Neuronal stem cell (in vitro differentiated cells): ENCODE measurements at regions not wholly inside any gene's neighbourhood (a gene's known extent, or its start where the extent isn't known, plus 50 kb on each side); places are given as distances from the start of the nearest gene placed in this dataset.

Experiments
- DNase-seq: peaks from one replicate; pipeline ENCODE4 v3.0.0-alpha.2; 2013; ENCODE audit warnings: low spot score
- H2AFZ ChIP-seq: one replicate; pipeline ENCODE4 v1.6.1; 2013; ENCODE audit warnings: mild to moderate bottlenecking, low read length, inconsistent platforms
- H2AK5ac ChIP-seq: 2 replicates; pipeline ENCODE4 v1.6.1; 2013; ENCODE audit warnings: low read depth, mild to moderate bottlenecking, inconsistent platforms, low read length, moderate library complexity, mixed read lengths
- H2BK120ac ChIP-seq: 2 replicates; pipeline ENCODE4 v1.6.1; 2013; ENCODE audit warnings: low read depth, mild to moderate bottlenecking, inconsistent platforms, low read length, moderate library complexity, mixed read lengths
- H2BK12ac ChIP-seq: one replicate; pipeline ENCODE4 v1.6.1; 2013; ENCODE audit warnings: low read length, inconsistent platforms
- H2BK15ac ChIP-seq: 2 replicates; pipeline ENCODE4 v1.6.1; 2013; ENCODE audit warnings: mild to moderate bottlenecking, low read length, inconsistent platforms, mixed read lengths
- H2BK5ac ChIP-seq: one replicate; pipeline ENCODE4 v1.6.1; 2013; ENCODE audit warnings: inconsistent platforms, mild to moderate bottlenecking, low read length, moderate library complexity
- H3K14ac ChIP-seq: one replicate; pipeline ENCODE4 v1.6.1; 2013; ENCODE audit warnings: low read length, inconsistent platforms
- H3K18ac ChIP-seq: 2 replicates; pipeline ENCODE4 v1.6.1; 2013; ENCODE audit warnings: low read length, inconsistent platforms
- H3K23ac ChIP-seq: 2 replicates; pipeline ENCODE4 v1.6.1; 2013; ENCODE audit warnings: low read depth, mild to moderate bottlenecking, mixed read lengths, low read length, inconsistent platforms; ENCODE audit not compliant: poor library complexity
- H3K27ac ChIP-seq: replicated peaks from 3 replicates; pipeline ENCODE4 v1.5.1; 2013; ENCODE audit warnings: low read length, inconsistent platforms
- H3K27me3 ChIP-seq, 3 experiments: 2 replicates each; pipeline ENCODE4 v1.6.1; 2013; ENCODE audit warnings: low read length in 3 of 3, mild to moderate bottlenecking in 2 of 3, inconsistent platforms in 1 of 3, low read depth in 1 of 3, mixed read lengths in 1 of 3, moderate library complexity in 1 of 3; ENCODE audit not compliant: control insufficient read depth in 3 of 3, insufficient read depth in 3 of 3
- H3K36me3 ChIP-seq, 2 donors: replicated peaks in 1 of 2; 2 replicates each; pipeline ENCODE4 v1.6.1; 2013; ENCODE audit warnings: low read length in 2 of 2; ENCODE audit not compliant: control insufficient read depth in 2 of 2, insufficient read depth in 2 of 2
- H3K4ac ChIP-seq: 2 replicates; pipeline ENCODE4 v1.6.1; 2013; ENCODE audit warnings: inconsistent platforms, mild to moderate bottlenecking, low read length, moderate library complexity
- H3K4me1 ChIP-seq, 2 donors: 1 replicate in 1 of 2; 2 replicates in 1 of 2; pipeline ENCODE4 v1.6.1; 2013; ENCODE audit warnings: low read length in 2 of 2, low read depth in 1 of 2; ENCODE audit not compliant: control insufficient read depth in 2 of 2, insufficient read depth in 1 of 2
- H3K4me2 ChIP-seq: one replicate; pipeline ENCODE4 v1.6.1; 2013; ENCODE audit warnings: mild to moderate bottlenecking, low read length, inconsistent platforms; ENCODE audit not compliant: insufficient read depth, poor library complexity, severe bottlenecking
- H3K4me3 ChIP-seq, 2 donors: 2 replicates each; pipeline ENCODE4 v1.5.1; 2013; ENCODE audit warnings: low read length in 2 of 2, mild to moderate bottlenecking in 2 of 2, inconsistent platforms in 1 of 2, moderate library complexity in 1 of 2
- H3K79me1 ChIP-seq: one replicate; pipeline ENCODE4 v1.6.1; 2013; ENCODE audit warnings: low read depth, mild to moderate bottlenecking, inconsistent platforms, low read length, moderate library complexity
- H3K9ac ChIP-seq: one replicate; pipeline ENCODE4 v1.6.1; 2013; ENCODE audit warnings: mild to moderate bottlenecking, low read depth, low read length, inconsistent platforms; ENCODE audit not compliant: poor library complexity
- H3K9me3 ChIP-seq, 2 donors: replicated peaks in 1 of 2; 2 replicates each; pipeline versions ENCODE3 to v1.6.1; 2013; ENCODE audit warnings: low read length in 2 of 2, mild to moderate bottlenecking in 2 of 2, inconsistent platforms in 1 of 2, low read depth in 1 of 2, mixed read lengths in 1 of 2, moderate library complexity in 1 of 2; ENCODE audit not compliant: control insufficient read depth in 2 of 2, insufficient read depth in 1 of 2
- H4K8ac ChIP-seq: one replicate; pipeline ENCODE4 v1.6.1; 2013; ENCODE audit warnings: low read depth, mild to moderate bottlenecking, inconsistent platforms, low read length, moderate library complexity
- H4K91ac ChIP-seq: one replicate; pipeline ENCODE4 v1.6.1; 2013; ENCODE audit warnings: low read length, low read depth, mild to moderate bottlenecking, inconsistent platforms; ENCODE audit not compliant: poor library complexity
- WGBS, 2 donors: extraction: QIAGEN DNeasy Blood & Tissue Kit; methylation state at CpG; one replicate each; pipeline ENCODE4 v1.1.7; 2013; ENCODE audit warnings: missing lambda C conversion rate in 2 of 2, mixed read lengths in 1 of 2; ENCODE audit not compliant: insufficient read length in 2 of 2, insufficient replicate concordance in 1 of 2; ENCODE audit errors: extremely low coverage in 2 of 2; 5-methylcytosine and 5-hydroxymethylcytosine counted together

- Histone ChIP-seq H3K79me1 (no peaks in the 10 kb centered on the region), H3K27ac (no peak overlapping the region), H2AFZ (no peak overlapping the region), H3K4me3 (no peak overlapping the region), H3K9ac (no peak overlapping the region), H2AK5ac (no peak overlapping the region), H3K23ac (no peak overlapping the region), H2BK5ac (no peak overlapping the region), H4K91ac (no peak overlapping the region), H3K14ac (no peak overlapping the region), H2BK15ac (no peak overlapping the region), H2BK12ac (no peak overlapping the region), H3K4ac (no peak overlapping the region), H2BK120ac (no peak overlapping the region), H3K27me3 (no peaks in the 10 kb centered on the region), H3K18ac (no peak overlapping the region), H3K4me2 (no peak overlapping the region), H4K8ac (no peak overlapping the region), H3K36me3 (no peaks in the 10 kb centered on the region), H3K4me1 (peaks cover 0 to 1% of the 10 kb centered on the region in 2 donors), H3K9me3 (peaks cover 0 to 5% of the 10 kb centered on the region in 2 donors)
- no CpG with 5 or more reads among the region's 1 CpG for WGBS, 2 donors
- no peak for DNase-seq
Measured at GRCh38 chr13:89486709-89487108, 1815.5 kb downstream of the SLITRK5 start.

GRCh38 chr13:89490661-89491060 lies 1819.5 kb downstream of the SLITRK5 start:
- no peaks in the 10 kb centered on the region for H3K27me3 ChIP-seq
- H4K91ac ChIP-seq, result no peak overlapping the region
- H2BK12ac ChIP-seq, result no peak overlapping the region
- no peaks in the 10 kb centered on the region for H3K36me3 ChIP-seq
- H4K8ac ChIP-seq, result no peak overlapping the region
- H3K18ac ChIP-seq, result no peak overlapping the region
- no peak overlapping the region for H2AFZ ChIP-seq
- no peak overlapping the region for H2BK5ac ChIP-seq
- no peak overlapping the region for H3K23ac ChIP-seq
- no peaks in the 10 kb centered on the region for H3K4me1 ChIP-seq
- H3K79me1 ChIP-seq, result no peaks in the 10 kb centered on the region
- no peak overlapping the region for H2AK5ac ChIP-seq
- H3K4ac ChIP-seq, result no peak overlapping the region
- no peak overlapping the region for H3K27ac ChIP-seq
- H2BK15ac ChIP-seq, result no peak overlapping the region
- H3K4me3 ChIP-seq, result no peak overlapping the region
- H3K9ac ChIP-seq, result no peak overlapping the region
- H3K4me2 ChIP-seq, result no peak overlapping the region
- no peak overlapping the region for H3K14ac ChIP-seq
- no peak overlapping the region for H2BK120ac ChIP-seq
- no CpG with 5 or more reads among the region's 1 CpG for WGBS, 2 donors
- peaks cover 0 to 14% of the 10 kb centered on the region in 2 donors for H3K9me3 ChIP-seq
- DNase-seq, result no peak

GRCh38 chr13:89496478-89496877 lies 1825.3 kb downstream of the SLITRK5 start:
- H3K4me2 ChIP-seq, result no peak overlapping the region
- no peak overlapping the region for H3K14ac ChIP-seq
- no peak overlapping the region for H3K27ac ChIP-seq
- no peak overlapping the region for H4K8ac ChIP-seq
- H3K27me3 ChIP-seq, result no peaks in the 10 kb centered on the region
- H3K4ac ChIP-seq, result no peak overlapping the region
- H3K18ac ChIP-seq, result no peak overlapping the region
- H3K9ac ChIP-seq, result no peak overlapping the region
- no peaks in the 10 kb centered on the region for H3K79me1 ChIP-seq
- H3K4me1 ChIP-seq, result peaks cover 0 to 4% of the 10 kb centered on the region in 2 donors
- WGBS, 2 donors, result no CpG with 5 or more reads among the region's 2 CpGs
- H3K9me3 ChIP-seq, result peaks cover 0 to 9% of the 10 kb centered on the region in 2 donors
- H4K91ac ChIP-seq, result no peak overlapping the region
- H2BK120ac ChIP-seq, result no peak overlapping the region
- no peaks in the 10 kb centered on the region for H3K36me3 ChIP-seq
- DNase-seq, result no peak
- no peak overlapping the region for H2BK12ac ChIP-seq
- H2BK15ac ChIP-seq, result no peak overlapping the region
- no peak overlapping the region for H3K23ac ChIP-seq
- no peak overlapping the region for H2AK5ac ChIP-seq
- H2AFZ ChIP-seq, result peak overlapping the region; percentile 0
- no peak overlapping the region for H3K4me3 ChIP-seq
- H2BK5ac ChIP-seq, result no peak overlapping the region

GRCh38 chr13:89497658-89498057 lies 1826.5 kb downstream of the SLITRK5 start:
- H2BK5ac ChIP-seq, result no peak overlapping the region
- DNase-seq, result no peak
- no peak overlapping the region for H2AK5ac ChIP-seq
- H3K4me3 ChIP-seq, result no peak overlapping the region
- no peak overlapping the region for H2AFZ ChIP-seq
- H3K36me3 ChIP-seq, result no peaks in the 10 kb centered on the region
- H3K27ac ChIP-seq, result no peak overlapping the region
- H2BK120ac ChIP-seq, result no peak overlapping the region
- H3K23ac ChIP-seq, result no peak overlapping the region
- no CpG with 5 or more reads among the region's 4 CpGs for WGBS, 2 donors
- peaks cover 0 to 1% of the 10 kb centered on the region in 2 donors for H3K9me3 ChIP-seq
- no peak overlapping the region for H4K8ac ChIP-seq
- H3K4me1 ChIP-seq, result peaks cover 0 to 4% of the 10 kb centered on the region in 2 donors
- no peaks in the 10 kb centered on the region for H3K79me1 ChIP-seq
- no peak overlapping the region for H3K14ac ChIP-seq
- H3K9ac ChIP-seq, result no peak overlapping the region
- no peak overlapping the region for H3K4me2 ChIP-seq
- no peak overlapping the region for H3K18ac ChIP-seq
- H2BK12ac ChIP-seq, result no peak overlapping the region
- no peak overlapping the region for H3K4ac ChIP-seq
- H3K27me3 ChIP-seq, result no peaks in the 10 kb centered on the region
- H4K91ac ChIP-seq, result no peak overlapping the region
- H2BK15ac ChIP-seq, result no peak overlapping the region
